Activated naive CD8-positive, alpha-beta T cell (primary cell): ENCODE measurements at regions not wholly inside any gene's neighbourhood (a gene's known extent, or its start where the extent isn't known, plus 50 kb on each side); places are given as distances from the start of the nearest gene placed in this dataset.
"Not testable (repeated sequence)": the region's sequence is repeated elsewhere in the genome, so short reads cannot be mapped to it uniquely, and the experiment has no call there.

Experiments
- H3K27ac Mint-ChIP-seq: one replicate; pipeline ENCODE4 v1.8.0; 2021; ENCODE audit warnings: mixed read lengths
- H3K27me3 Mint-ChIP-seq: one replicate; pipeline ENCODE4 v1.8.0; 2021; ENCODE audit warnings: mixed read lengths
- H3K36me3 Mint-ChIP-seq: one replicate; pipeline ENCODE4 v1.8.0; 2021; ENCODE audit warnings: mixed read lengths
- H3K4me1 Mint-ChIP-seq: one replicate; pipeline ENCODE4 v1.8.0; 2021; ENCODE audit warnings: low read depth, mixed read lengths
- H3K4me3 Mint-ChIP-seq: one replicate; pipeline ENCODE4 v1.8.0; 2021; ENCODE audit warnings: mild to moderate bottlenecking, mixed read lengths
- H3K9me3 Mint-ChIP-seq: one replicate; pipeline ENCODE4 v1.8.0; 2021; ENCODE audit warnings: low read depth, mixed read lengths

- no peak overlapping the region for H3K27ac Mint-ChIP-seq
- H3K4me1 Mint-ChIP-seq, result no peaks in the 10 kb centered on the region
- no peaks in the 10 kb centered on the region for H3K9me3 Mint-ChIP-seq
- peaks cover 17% of the 10 kb centered on the region for H3K27me3 Mint-ChIP-seq
- no peak overlapping the region for H3K4me3 Mint-ChIP-seq
- H3K36me3 Mint-ChIP-seq, result no peaks in the 10 kb centered on the region
Observed at GRCh38 chr20:59481477-59482018, 122.8 kb upstream of the PHACTR3 start.

GRCh38 chr20:59482351-59483187, 121.8 kb upstream of the PHACTR3 start:
- no peaks in the 10 kb centered on the region for H3K9me3 Mint-ChIP-seq

DNA sequence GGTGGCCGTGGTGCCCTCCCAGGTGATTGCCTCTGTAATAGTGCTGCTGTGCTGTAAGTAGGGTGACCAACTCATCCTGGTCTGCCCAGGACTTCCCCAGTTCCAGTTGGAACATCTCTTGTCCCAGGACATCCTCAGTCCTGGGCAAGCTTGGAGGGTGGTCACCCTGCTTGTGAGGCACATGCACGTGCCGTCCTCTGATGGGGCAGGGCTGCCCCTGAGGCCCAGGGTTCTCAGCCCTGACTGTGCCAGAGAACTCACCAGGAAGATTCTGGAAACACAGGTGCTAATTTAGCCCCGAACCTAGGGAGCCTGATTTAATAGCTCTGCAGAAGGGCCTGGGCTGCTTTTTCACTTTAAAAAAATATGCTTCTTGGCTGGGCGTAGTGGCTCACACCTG, 120.9 kb upstream of the PHACTR3 start:
- no peak overlapping the region for H3K4me3 Mint-ChIP-seq
- H3K9me3 Mint-ChIP-seq, result no peaks in the 10 kb centered on the region
- peaks cover 17% of the 10 kb centered on the region for H3K27me3 Mint-ChIP-seq
- H3K4me1 Mint-ChIP-seq, result no peaks in the 10 kb centered on the region
- no peaks in the 10 kb centered on the region for H3K36me3 Mint-ChIP-seq
- no peak overlapping the region for H3K27ac Mint-ChIP-seq

More at GRCh38 chr20:59482351-59483187, 121.8 kb upstream of the PHACTR3 start:
- Mint-ChIP-seq H3K36me3 (no peaks in the 10 kb centered on the region), H3K27ac (no peak overlapping the region), H3K4me3 (no peak overlapping the region), H3K27me3 (peaks cover 17% of the 10 kb centered on the region), H3K4me1 (no peaks in the 10 kb centered on the region)

DNA sequence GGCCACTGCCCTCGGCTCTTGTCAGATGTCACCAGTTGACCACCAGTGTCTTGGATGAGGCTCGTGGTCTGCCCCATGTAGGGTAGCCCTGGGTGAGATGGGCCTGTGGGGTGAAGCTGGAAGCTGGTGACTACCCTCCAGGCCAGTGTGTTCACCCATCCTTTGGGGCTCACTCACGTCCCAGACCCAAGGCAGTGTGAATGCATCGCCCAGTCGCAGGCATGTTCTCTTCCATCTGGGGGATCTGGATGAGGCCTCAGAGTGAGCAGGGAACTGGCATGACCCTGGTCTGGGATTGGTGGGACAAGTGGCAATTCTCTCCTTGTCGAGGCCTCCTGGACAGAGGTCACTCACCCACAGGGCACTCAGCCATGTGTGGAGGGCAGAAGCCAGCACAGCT, 120.1 kb upstream of the PHACTR3 start:
- Mint-ChIP-seq H3K36me3 (no peaks in the 10 kb centered on the region), H3K27ac (no peak overlapping the region), H3K27me3 (peaks cover 17% of the 10 kb centered on the region), H3K4me3 (no peak overlapping the region), H3K4me1 (no peaks in the 10 kb centered on the region), H3K9me3 (no peaks in the 10 kb centered on the region)

DNA sequence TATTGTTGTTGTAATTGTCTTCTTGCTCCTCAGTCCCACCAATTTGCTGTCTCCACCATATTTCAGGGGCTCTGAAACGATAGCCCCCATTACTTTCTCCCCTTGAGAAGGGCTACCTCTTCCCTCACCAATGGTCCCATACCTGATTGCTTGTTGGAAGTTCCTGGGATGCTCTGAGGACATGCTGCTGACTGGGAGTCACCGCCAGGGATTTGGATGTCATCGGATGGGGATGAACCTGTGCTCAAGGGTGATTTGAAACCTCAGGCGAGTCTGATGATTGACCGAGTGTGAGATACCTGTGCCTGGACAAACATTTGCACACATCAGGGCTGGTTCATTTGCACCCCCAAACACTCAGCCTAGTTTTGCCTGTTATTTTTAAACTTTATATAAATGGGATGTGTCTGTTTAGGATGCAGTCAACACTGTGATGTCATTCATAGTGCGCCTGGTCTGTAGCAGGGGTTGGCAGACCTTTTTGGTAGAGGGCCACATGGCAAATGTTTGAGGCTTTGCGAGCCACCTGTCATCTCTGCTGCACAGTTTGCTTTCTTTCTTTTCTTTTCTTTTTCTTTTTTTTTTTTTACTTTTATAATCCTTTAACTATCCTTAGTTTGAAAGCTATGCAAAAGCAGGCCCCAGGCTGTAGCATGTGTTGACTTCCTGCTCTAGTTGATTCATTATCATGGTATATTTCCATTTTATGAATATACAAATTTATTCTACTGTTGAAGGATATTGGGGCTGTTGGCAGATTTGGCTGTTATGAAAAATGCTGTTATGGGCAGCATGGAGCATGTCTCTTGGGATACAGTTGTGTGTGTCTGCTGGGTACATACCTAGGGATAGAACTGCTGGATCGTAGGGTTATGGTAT, 118.5 kb upstream of the PHACTR3 start:
- Mint-ChIP-seq H3K4me3 (no peak overlapping the region), H3K27me3 (peaks cover 14% of the 10 kb centered on the region), H3K36me3 (no peaks in the 10 kb centered on the region), H3K4me1 (no peaks in the 10 kb centered on the region), H3K27ac (no peak overlapping the region), H3K9me3 (no peaks in the 10 kb centered on the region)

DNA sequence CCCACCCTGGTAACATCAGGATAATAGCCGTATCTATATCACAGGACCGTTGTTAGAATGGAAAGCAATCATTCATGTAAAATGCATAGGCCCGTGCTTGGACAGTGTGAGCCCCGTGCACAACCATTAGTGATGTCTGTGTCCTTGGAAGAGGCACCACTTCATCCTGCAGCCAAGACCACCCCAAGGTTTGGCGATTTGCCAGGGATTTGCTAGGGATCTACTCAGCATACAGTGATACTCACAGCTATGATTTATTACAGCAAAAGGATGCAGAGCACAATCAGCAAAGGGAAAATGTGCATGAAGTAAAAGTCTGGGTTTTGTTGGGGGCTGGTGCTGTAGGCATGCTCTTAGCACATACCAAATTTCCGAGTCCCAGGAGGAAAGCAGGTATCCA, 115.9 kb upstream of the PHACTR3 start:
- H3K27ac Mint-ChIP-seq, H3K36me3 Mint-ChIP-seq, H3K4me3 Mint-ChIP-seq, H3K9me3 Mint-ChIP-seq, H3K27me3 Mint-ChIP-seq, H3K4me1 Mint-ChIP-seq: not testable (repeated sequence)

GRCh38 chr20:59490196-59491004, 113.9 kb upstream of the PHACTR3 start:
- H3K36me3 Mint-ChIP-seq, H3K27me3 Mint-ChIP-seq, H3K9me3 Mint-ChIP-seq, H3K27ac Mint-ChIP-seq, H3K4me3 Mint-ChIP-seq, H3K4me1 Mint-ChIP-seq: not testable (repeated sequence)

DNA sequence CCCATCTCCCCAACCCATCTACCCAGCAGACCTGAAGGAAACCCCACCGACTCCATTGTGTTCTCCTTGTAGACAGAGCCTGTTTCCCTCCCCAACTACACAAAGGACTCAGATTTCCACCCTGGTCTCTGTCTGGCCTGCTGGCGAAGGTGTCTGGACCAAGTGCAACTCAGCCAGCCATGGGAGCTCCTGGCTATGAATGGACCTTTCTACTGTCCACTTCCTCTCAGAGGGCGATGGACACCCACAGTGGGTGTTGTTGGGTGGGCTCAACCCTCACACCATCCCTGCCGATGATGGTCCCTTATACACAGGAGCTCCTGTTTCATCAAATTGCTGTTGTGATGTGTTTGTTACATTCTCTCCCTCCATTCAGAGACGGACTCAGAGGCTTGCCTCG, 112.5 kb upstream of the PHACTR3 start:
- peaks cover 9% of the 10 kb centered on the region for H3K27me3 Mint-ChIP-seq
- no peaks in the 10 kb centered on the region for H3K9me3 Mint-ChIP-seq
- H3K4me3 Mint-ChIP-seq, result no peak overlapping the region
- no peak overlapping the region for H3K27ac Mint-ChIP-seq
- H3K4me1 Mint-ChIP-seq, result no peaks in the 10 kb centered on the region
- H3K36me3 Mint-ChIP-seq, result no peaks in the 10 kb centered on the region

DNA sequence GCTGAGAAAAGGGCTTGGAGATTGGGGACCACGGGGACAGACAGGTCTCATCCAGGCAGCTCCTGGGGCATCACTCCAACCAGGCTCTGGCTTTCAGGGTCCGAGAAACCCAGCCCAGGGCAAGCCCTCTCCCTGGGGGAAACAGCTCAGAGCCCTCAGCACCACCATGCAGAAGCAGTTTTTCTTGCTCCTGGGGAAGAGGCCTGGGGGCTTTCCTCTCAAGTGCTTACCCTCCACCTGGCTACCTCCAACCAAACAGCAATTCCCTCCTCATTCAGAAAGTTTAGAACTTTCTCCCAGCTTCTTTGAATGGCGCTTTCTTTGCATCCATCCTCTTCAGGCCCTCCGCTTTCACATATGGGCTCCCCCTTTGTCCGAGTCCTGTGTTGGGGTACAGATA, 110.4 kb upstream of the PHACTR3 start:
- H3K9me3 Mint-ChIP-seq, result no peaks in the 10 kb centered on the region
- H3K27me3 Mint-ChIP-seq, result peaks cover 19% of the 10 kb centered on the region
- no peak overlapping the region for H3K27ac Mint-ChIP-seq
- no peaks in the 10 kb centered on the region for H3K4me1 Mint-ChIP-seq
- no peaks in the 10 kb centered on the region for H3K36me3 Mint-ChIP-seq
- no peak overlapping the region for H3K4me3 Mint-ChIP-seq

DNA sequence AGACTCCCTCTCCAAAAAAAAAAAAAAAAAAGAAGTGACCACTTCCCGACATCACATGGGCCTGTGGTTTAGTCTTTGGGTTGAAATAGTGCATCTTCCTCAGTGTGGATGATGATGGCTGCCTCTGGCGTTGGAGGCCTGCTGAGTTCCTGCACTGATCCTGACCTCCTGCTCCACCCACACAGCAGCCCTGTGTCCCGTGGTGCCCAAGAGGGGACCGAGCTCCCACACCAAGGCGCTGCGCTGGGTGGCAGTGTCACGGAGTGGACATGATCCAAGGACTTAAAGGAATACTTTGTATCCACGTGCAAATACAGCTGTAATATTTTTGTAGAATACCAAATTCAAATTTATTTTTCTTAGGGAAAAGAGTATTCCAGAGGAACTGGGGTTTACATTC, 109.2 kb upstream of the PHACTR3 start:
- Mint-ChIP-seq H3K9me3 (peaks cover 1% of the 10 kb centered on the region), H3K4me3 (no peak overlapping the region), H3K36me3 (no peaks in the 10 kb centered on the region), H3K27ac (no peak overlapping the region), H3K27me3 (peaks cover 21% of the 10 kb centered on the region), H3K4me1 (no peaks in the 10 kb centered on the region)

- H3K4me3 Mint-ChIP-seq, result no peak overlapping the region
- H3K4me1 Mint-ChIP-seq, result no peaks in the 10 kb centered on the region
- peaks cover 23% of the 10 kb centered on the region for H3K27me3 Mint-ChIP-seq
- H3K9me3 Mint-ChIP-seq, result peaks cover 5% of the 10 kb centered on the region
- no peak overlapping the region for H3K27ac Mint-ChIP-seq
- H3K36me3 Mint-ChIP-seq, result no peaks in the 10 kb centered on the region
Observed at GRCh38 chr20:59495894-59496510, 108.3 kb upstream of the PHACTR3 start.

DNA sequence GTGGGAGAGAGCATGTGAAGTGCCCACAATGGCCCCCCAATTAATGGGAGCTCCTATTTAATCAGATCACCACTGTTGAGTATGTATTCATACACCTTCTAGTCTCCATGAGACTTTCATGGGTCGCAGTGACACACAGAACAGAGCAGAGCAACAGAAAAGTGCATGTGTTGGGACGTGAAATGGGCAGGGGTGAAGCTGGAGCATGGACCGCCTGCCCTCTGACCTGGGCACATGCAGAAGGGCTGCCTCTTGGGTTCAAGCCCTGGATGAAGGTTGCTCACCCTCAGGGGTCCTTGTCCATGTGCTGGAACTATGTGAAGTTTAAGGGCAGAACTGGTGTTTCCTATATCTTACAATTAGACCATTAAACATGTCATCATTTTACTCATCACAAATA, 106.0 kb upstream of the PHACTR3 start:
- H3K4me3 Mint-ChIP-seq, result no peak overlapping the region
- H3K27ac Mint-ChIP-seq, result no peak overlapping the region
- H3K4me1 Mint-ChIP-seq, result no peaks in the 10 kb centered on the region
- H3K9me3 Mint-ChIP-seq, result peaks cover 5% of the 10 kb centered on the region
- H3K27me3 Mint-ChIP-seq, result peaks cover 31% of the 10 kb centered on the region
- no peaks in the 10 kb centered on the region for H3K36me3 Mint-ChIP-seq

- H3K4me1 Mint-ChIP-seq, result no peaks in the 10 kb centered on the region
- H3K36me3 Mint-ChIP-seq, result no peaks in the 10 kb centered on the region
- H3K27ac Mint-ChIP-seq, result no peak overlapping the region
- no peak overlapping the region for H3K4me3 Mint-ChIP-seq
- H3K27me3 Mint-ChIP-seq, result peaks cover 25% of the 10 kb centered on the region
- H3K9me3 Mint-ChIP-seq, result peaks cover 5% of the 10 kb centered on the region
Observed at GRCh38 chr20:59499863-59500262, 104.5 kb upstream of the PHACTR3 start.

DNA sequence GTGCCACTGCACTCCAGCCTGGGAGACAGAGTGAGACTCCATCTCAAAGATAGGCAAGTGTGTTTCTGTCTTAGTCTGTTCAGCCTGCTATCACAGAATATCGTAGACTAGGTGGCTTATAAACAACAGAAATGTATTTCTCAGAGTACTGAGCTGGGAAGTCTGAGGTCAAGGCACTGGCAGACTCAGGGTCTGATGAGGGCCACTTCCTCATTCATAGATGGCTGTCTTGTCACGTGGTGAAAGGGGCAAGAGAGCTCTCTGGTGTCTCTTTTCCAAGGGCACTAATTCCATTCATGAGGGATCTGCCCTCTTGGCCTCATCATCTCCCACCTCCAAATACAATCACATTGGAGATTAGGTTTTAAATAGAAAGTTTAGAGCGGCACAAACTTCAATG, 95.6 kb upstream of the PHACTR3 start:
- Mint-ChIP-seq H3K27me3 (peaks cover 11% of the 10 kb centered on the region), H3K4me3 (no peak overlapping the region), H3K27ac (no peak overlapping the region), H3K4me1 (no peaks in the 10 kb centered on the region), H3K36me3 (no peaks in the 10 kb centered on the region), H3K9me3 (no peaks in the 10 kb centered on the region)
